ENCODE measurements at regions not wholly inside any gene's neighbourhood (a gene's known extent, or its start where the extent isn't known, plus 50 kb on each side); places are given as distances from the start of the nearest gene placed in this dataset.

- TF ChIP-seq ZNF274 (IDR thresholded peaks at IDR 0.05; ENCODE audit: low read depth, low read length) (no peak), YY1 (IDR thresholded peaks at IDR 0.05; ENCODE audit: insufficient read depth, insufficient read length) (no peak)
Observed at GRCh38 chr2:82728090-82728489, 1731.0 kb downstream of the SUCLG1 start.

Measured in NT2/D1 (cell line).